HepG2 (cell line): ENCODE measurements at regions not wholly inside any gene's neighbourhood (a gene's known extent, or its start where the extent isn't known, plus 50 kb on each side); places are given as distances from the start of the nearest gene placed in this dataset.

Experiments used
- ATAC-seq: fragments of 200-7000 bp; cut with Tn5 transposase; 3 replicates; pipeline ENCODE4 v1.9.1; 2020; ENCODE audit warnings: mild to moderate bottlenecking, moderate library complexity
- BruUV-seq: library from RNA; stranded (reverse); fragments of 400-500 nt; replicated peaks from 2 replicates; lab custom pipeline; 2021; lab: Mats Ljungman, UMichigan
- CTCF ChIA-PET: fragments of 300-600 bp; formaldehyde crosslinking; extraction: SDS; loops from one replicate; lab custom pipeline; 2021; ENCODE audit warnings: low total read pairs, inconsistent platforms, low intra/inter-chr PET ratio; lab: Yijun Ruan, JAX
- POLR2A ChIA-PET: fragments of 350-600 bp; sonication (Branson Sonifier 250); formaldehyde crosslinking; loops from one replicate; lab custom pipeline; 2020; ENCODE audit warnings: antibody characterized with exemption, inconsistent platforms; lab: Yijun Ruan, JAX
- DNase-seq: peaks from one replicate; pipeline ENCODE4 v3.0.0-alpha.2; 2015; ENCODE audit warnings: low spot score
- FAIRE-seq: peaks from 3 replicates; lab custom pipeline; 2011; peaks lifted over from hg19 to GRCh38; lab: Jason Lieb, UNC
- H2AFZ ChIP-seq: one replicate; pipeline ENCODE4 v1.6.1; 2011; ENCODE audit warnings: low read length, inconsistent platforms
- H3K27ac ChIP-seq: fragments of 300-600 bp; 3 replicates; pipeline ENCODE4 v1.8.0; 2011; ENCODE audit warnings: mixed run types, mild to moderate bottlenecking, mixed read lengths, low read length, inconsistent platforms; ENCODE audit not compliant: insufficient read depth; ENCODE audit errors: extremely low read length
- H3K27me3 ChIP-seq, 2 experiments: fragments of 200-600 bp in 1 of 2; 2 replicates in 1 of 2; 3 replicates in 1 of 2; pipeline versions ENCODE4 v1.6.0 to v1.8.0; 2011; ENCODE audit warnings: low read length in 2 of 2, mild to moderate bottlenecking in 2 of 2, moderate library complexity in 2 of 2, inconsistent platforms in 1 of 2; ENCODE audit not compliant: insufficient read depth in 2 of 2, control insufficient read depth in 1 of 2
- H3K36me3 ChIP-seq, 2 experiments: fragments of 200-600 bp in 1 of 2; replicated peaks in 1 of 2; 2 replicates in 1 of 2; 3 replicates in 1 of 2; pipeline versions ENCODE4 v1.5.1 to v1.8.0; 2011; ENCODE audit warnings: low read length in 2 of 2, inconsistent platforms in 1 of 2; ENCODE audit not compliant: insufficient read depth in 2 of 2, control insufficient read depth in 1 of 2
- H3K4me1 ChIP-seq: 2 replicates; pipeline ENCODE4 v1.5.1; 2012; ENCODE audit warnings: low read length, inconsistent platforms; ENCODE audit not compliant: insufficient read depth
- H3K4me2 ChIP-seq: 2 replicates; pipeline ENCODE4 v1.6.0; 2011; ENCODE audit warnings: low read depth, low read length, inconsistent platforms
- H3K4me3 ChIP-seq, 3 experiments: fragments of 200-600 bp in 1 of 3; sonication (generic), shearing (Covaris generic) in 1 of 3; replicated peaks in 1 of 3; 2 replicates each; pipeline ENCODE4 v1.5.1; 2011 to 2016; ENCODE audit warnings: low read length in 3 of 3, inconsistent platforms in 2 of 3, low read depth in 2 of 3, mild to moderate bottlenecking in 2 of 3, control low read depth in 1 of 3, mixed read lengths in 1 of 3; ENCODE audit not compliant: insufficient read depth in 1 of 3
- H3K79me2 ChIP-seq: one replicate; pipeline ENCODE4 v1.6.1; 2011; ENCODE audit warnings: low read length, inconsistent platforms; ENCODE audit not compliant: insufficient read depth
- H3K9ac ChIP-seq: 2 replicates; pipeline ENCODE4 v1.6.0; 2011; ENCODE audit warnings: mild to moderate bottlenecking, low read depth, low read length, inconsistent platforms; ENCODE audit not compliant: insufficient read depth
- H3K9me3 ChIP-seq: 2 replicates; pipeline ENCODE4 v1.5.1; 2012; ENCODE audit warnings: mild to moderate bottlenecking, low read length
- H4K20me1 ChIP-seq: 2 replicates; pipeline ENCODE4 v1.6.0; 2011; ENCODE audit warnings: inconsistent platforms, mild to moderate bottlenecking, low read length, moderate library complexity; ENCODE audit not compliant: insufficient read depth
- ATAD3A ChIP-seq: sonication (generic); formaldehyde crosslinking; IDR thresholded peaks from 2 replicates; pipeline ENCODE4 v1.4.0; 2020; ENCODE audit warnings: missing genetic modification reagents
- LCORL ChIP-seq, 2 experiments: fragments of 450-650 bp in 1 of 2; sonication (generic) in 1 of 2; formaldehyde crosslinking in 1 of 2; IDR thresholded peaks; 2 replicates each; pipeline versions ENCODE4 v1.5.0 to v1.6.1; 2017 to 2020; ENCODE audit warnings: antibody characterized with exemption in 1 of 2, missing genetic modification reagents in 1 of 2
- SOX13 ChIP-seq, 3 experiments: fragments of 450-650 bp in 1 of 3; sonication (generic) in 1 of 3; formaldehyde crosslinking in 1 of 3; IDR thresholded peaks in 2 of 3; conservative IDR thresholded peaks in 1 of 3; 2 replicates each; pipeline versions ENCODE4 v1.5.0 to v1.6.1; 2016 to 2020; ENCODE audit warnings: antibody characterized with exemption in 1 of 3, mild to moderate bottlenecking in 1 of 3, missing compliant biosample characterization in 1 of 3, missing genetic modification reagents in 1 of 3, moderate library complexity in 1 of 3
- ZNF30 ChIP-seq: sonication (generic); formaldehyde crosslinking; IDR thresholded peaks from 2 replicates; pipeline ENCODE4 v1.5.0; 2020; ENCODE audit warnings: mild to moderate bottlenecking, missing genetic modification reagents
- ZNF570 ChIP-seq: sonication (generic); formaldehyde crosslinking; IDR thresholded peaks from 2 replicates; pipeline ENCODE4 v1.4.0; 2020; ENCODE audit warnings: mild to moderate bottlenecking, missing genetic modification reagents, borderline replicate concordance
- ZNF761 ChIP-seq: sonication (generic); formaldehyde crosslinking; conservative IDR thresholded peaks from 2 replicates; pipeline ENCODE4 v1.4.0; 2020; ENCODE audit warnings: mild to moderate bottlenecking, missing genetic modification reagents
- ZNF83 ChIP-seq: sonication (generic); formaldehyde crosslinking; IDR thresholded peaks from 2 replicates; pipeline ENCODE4 v1.4.0; 2020; ENCODE audit warnings: missing genetic modification reagents, mild to moderate bottlenecking, borderline replicate concordance
- WGBS: methylation state at CpG from one replicate; pipeline ENCODE4 v1.1.6; 2017; ENCODE audit warnings: low lambda C conversion rate; 5-methylcytosine and 5-hydroxymethylcytosine counted together
- in situ Hi-C: cut with HindIII; loops from 2 replicates; pipeline ENCODE4 v1.10.0; 2017; ENCODE audit warnings: low pct_unique_long_range_greater_than_20kb; ENCODE audit not compliant: extremely low pct_ligation_motif_present
- intact Hi-C: fragments of 100-400 bp; cut with micrococcal nuclease; formaldehyde crosslinking; loops from one replicate; pipeline ENCODE4 v1.10.0; 2022; ENCODE audit not compliant: unreplicated experiment
- TF ChIP-seq, protein P1 (sequence below): sonication (generic); formaldehyde crosslinking; IDR thresholded peaks from 2 replicates; pipeline ENCODE4 v1.4.0; 2020; ENCODE audit warnings: missing genetic modification reagents

DNA sequence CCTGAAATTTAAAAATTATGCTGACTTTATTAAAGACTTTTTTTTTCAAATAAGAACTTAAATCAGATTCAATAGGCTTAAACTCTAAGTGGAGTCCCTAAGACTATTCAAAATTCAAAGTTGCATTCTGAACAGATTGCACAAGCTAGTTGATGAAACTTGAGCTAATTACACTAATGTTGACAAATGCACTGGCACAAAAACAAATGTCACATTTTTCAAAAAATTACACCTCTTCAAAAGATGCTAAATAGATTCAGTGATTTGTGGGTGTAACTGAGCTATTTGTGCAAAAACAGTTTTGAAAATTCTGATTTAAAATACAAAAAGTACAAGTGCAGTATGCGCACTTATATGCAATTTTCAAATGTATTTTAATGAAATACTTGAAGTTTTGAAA, 205.4 kb downstream of the RERGL start (continued):
- TF ChIP-seq ZNF30 (CRISPR knock-in tag): no peak
- TF ChIP-seq ZNF761 (CRISPR knock-in tag): no peak
- TF ChIP-seq ATAD3A: no peak
- TF ChIP-seq, protein P1, sequence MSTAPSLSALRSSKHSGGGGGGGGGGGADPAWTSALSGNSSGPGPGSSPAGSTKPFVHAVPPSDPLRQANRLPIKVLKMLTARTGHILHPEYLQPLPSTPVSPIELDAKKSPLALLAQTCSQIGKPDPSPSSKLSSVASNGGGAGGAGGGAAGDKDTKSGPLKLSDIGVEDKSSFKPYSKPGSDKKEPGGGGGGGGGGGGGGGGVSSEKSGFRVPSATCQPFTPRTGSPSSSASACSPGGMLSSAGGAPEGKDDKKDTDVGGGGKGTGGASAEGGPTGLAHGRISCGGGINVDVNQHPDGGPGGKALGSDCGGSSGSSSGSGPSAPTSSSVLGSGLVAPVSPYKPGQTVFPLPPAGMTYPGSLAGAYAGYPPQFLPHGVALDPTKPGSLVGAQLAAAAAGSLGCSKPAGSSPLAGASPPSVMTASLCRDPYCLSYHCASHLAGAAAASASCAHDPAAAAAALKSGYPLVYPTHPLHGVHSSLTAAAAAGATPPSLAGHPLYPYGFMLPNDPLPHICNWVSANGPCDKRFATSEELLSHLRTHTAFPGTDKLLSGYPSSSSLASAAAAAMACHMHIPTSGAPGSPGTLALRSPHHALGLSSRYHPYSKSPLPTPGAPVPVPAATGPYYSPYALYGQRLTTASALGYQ: no peak

DNA sequence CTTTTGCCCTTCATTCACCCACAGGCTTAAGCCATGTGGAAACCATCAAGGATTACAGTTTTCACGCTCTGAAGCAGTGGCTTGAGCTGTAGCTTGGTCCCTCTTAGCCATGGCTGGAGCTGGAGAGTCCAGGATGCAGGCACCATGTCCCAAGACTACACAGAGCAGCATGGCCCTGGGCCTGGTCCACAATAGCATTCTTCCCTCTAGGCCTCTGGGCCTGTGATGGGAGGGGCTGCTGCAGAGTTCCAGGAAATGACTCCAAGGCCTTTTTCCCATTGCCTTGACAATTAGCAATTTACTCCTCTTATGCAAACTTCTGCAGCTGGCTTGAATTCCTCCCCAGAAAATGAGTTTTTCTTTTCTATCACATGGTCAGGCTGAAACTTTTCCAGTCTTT, 211.3 kb downstream of the RERGL start:
- FAIRE-seq (no peak), DNase-seq (no peak), ATAC-seq (no peak)
- no peaks in the 10 kb centered on the region for H3K27me3 ChIP-seq
- no peak overlapping the region for H3K4me2 ChIP-seq
- intact Hi-C loops (no loop called here), in situ Hi-C loops (no loop called here)
- no peak overlapping the region for H3K9ac ChIP-seq
- ChIA-PET CTCF (no interaction called here), POLR2A (no interaction called here)
- H3K4me1 ChIP-seq: no peaks in the 10 kb centered on the region
- H3K79me2 ChIP-seq: no peaks in the 10 kb centered on the region
- 0% methylated on average over 1 of the region's 1 CpG for WGBS
- TF ChIP-seq ZNF83 (CRISPR knock-in tag): no peak
- no TSS peak for BruUV-seq
- no peak overlapping the region for H3K4me3 ChIP-seq
- no peak overlapping the region for H2AFZ ChIP-seq
- no peaks in the 10 kb centered on the region for H3K36me3 ChIP-seq
- no peak overlapping the region for H3K27ac ChIP-seq
- H3K9me3 ChIP-seq: peaks cover 74% of the 10 kb centered on the region
- H4K20me1 ChIP-seq: no peaks in the 10 kb centered on the region

DNA sequence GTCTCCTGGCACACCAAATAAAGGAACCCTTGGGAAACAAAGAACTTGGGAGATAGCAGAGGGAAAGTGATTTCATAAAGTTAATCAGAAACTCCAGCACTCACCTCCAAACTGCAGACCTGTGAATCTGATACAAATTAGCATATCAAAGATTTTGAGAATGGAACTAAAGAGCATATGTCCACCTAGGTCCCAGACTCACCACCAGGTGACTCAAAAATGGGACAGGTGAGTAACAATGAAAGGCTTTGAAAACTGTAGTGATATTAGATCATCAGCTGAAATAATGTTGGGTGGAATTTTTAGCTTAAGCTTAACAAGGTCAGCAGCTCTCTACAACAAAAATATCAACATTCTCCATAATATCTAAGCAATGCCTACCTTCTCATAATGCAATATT, 214.8 kb downstream of the RERGL start:
- Histone ChIP-seq H3K9me3 (peaks cover 69% of the 10 kb centered on the region), H3K27ac (no peak overlapping the region), H3K36me3 (no peaks in the 10 kb centered on the region), H3K79me2 (no peaks in the 10 kb centered on the region), H3K4me2 (no peak overlapping the region), H3K4me3 (no peak overlapping the region), H3K27me3 (no peaks in the 10 kb centered on the region), H2AFZ (no peak overlapping the region), H3K9ac (no peak overlapping the region), H3K4me1 (no peaks in the 10 kb centered on the region), H4K20me1 (no peaks in the 10 kb centered on the region)
- in situ Hi-C loops: no loop called here
- no peak for DNase-seq
- no peak for ATAC-seq
- BruUV-seq: no TSS peak
- no peak for TF ChIP-seq LCORL (IDR thresholded peaks at IDR 0.05)
- no peak for TF ChIP-seq LCORL (CRISPR knock-in tag; IDR thresholded peaks at IDR 0.05)
- no peak for TF ChIP-seq ZNF570 (CRISPR knock-in tag)
- no peak for TF ChIP-seq SOX13 (IDR thresholded peaks at IDR 0.05)
- TF ChIP-seq SOX13 (CRISPR knock-in tag; conservative IDR thresholded peaks at IDR 0.05 in 1 of 2, IDR thresholded peaks at IDR 0.05 in 1 of 2): no peak
- intact Hi-C loops: no loop called here
- FAIRE-seq: no peak
- CTCF ChIA-PET: no interaction called here
- POLR2A ChIA-PET: no interaction called here
